T1000 (cell line): ENCODE measurements at regions not wholly inside any gene's neighbourhood (a gene's known extent, or its start where the extent isn't known, plus 50 kb on each side); places are given as distances from the start of the nearest gene placed in this dataset.

Experiments
- DNase-seq: peaks from one replicate; lab custom pipeline; 2025; ENCODE audit warnings: mixed read lengths; lab: John Stamatoyannopoulos, UW

- DNase-seq: no peak
Observed at GRCh38 chrX:25219480-25219879, 203.7 kb upstream of the ARX start.

GRCh38 chrX:25213611-25214010, 197.8 kb upstream of the ARX start:
- no peak for DNase-seq

- no peak for DNase-seq
Observed at GRCh38 chrX:25207803-25208475, 192.2 kb upstream of the ARX start.

GRCh38 chrX:25206778-25207177, 191.0 kb upstream of the ARX start:
- DNase-seq: peak; percentile 5

- DNase-seq: no peak
Observed at GRCh38 chrX:25204182-25204581, 188.4 kb upstream of the ARX start.

- DNase-seq: no peak
Observed at GRCh38 chrX:25202827-25203226, 187.1 kb upstream of the ARX start.

GRCh38 chrX:25198891-25199290, 183.1 kb upstream of the ARX start:
- no peak for DNase-seq

- DNase-seq: no peak
Observed at GRCh38 chrX:25198253-25198652, 182.5 kb upstream of the ARX start.

- DNase-seq: no peak
Observed at GRCh38 chrX:25196221-25196620, 180.5 kb upstream of the ARX start.

- no peak for DNase-seq
Observed at GRCh38 chrX:25191403-25191802, 175.6 kb upstream of the ARX start.

- DNase-seq: no peak
Observed at GRCh38 chrX:25181775-25182174, 166.0 kb upstream of the ARX start.

GRCh38 chrX:25180242-25180641, 164.5 kb upstream of the ARX start:
- no peak for DNase-seq

- no peak for DNase-seq
Observed at GRCh38 chrX:25178555-25178954, 162.8 kb upstream of the ARX start.

- no peak for DNase-seq
Observed at GRCh38 chrX:25175743-25176142, 160.0 kb upstream of the ARX start.

- no peak for DNase-seq
Observed at GRCh38 chrX:25175171-25175570, 159.4 kb upstream of the ARX start.

- no peak for DNase-seq
Observed at GRCh38 chrX:25166546-25166945, 150.8 kb upstream of the ARX start.

- DNase-seq: no peak
Observed at GRCh38 chrX:25166145-25166544, 150.4 kb upstream of the ARX start.

- no peak for DNase-seq
Observed at GRCh38 chrX:25158635-25159034, 142.9 kb upstream of the ARX start.

GRCh38 chrX:25156832-25157231, 141.1 kb upstream of the ARX start:
- no peak for DNase-seq

- DNase-seq: no peak
Observed at GRCh38 chrX:25156323-25156722, 140.6 kb upstream of the ARX start.

- DNase-seq: no peak
Observed at GRCh38 chrX:25154168-25154567, 138.4 kb upstream of the ARX start.

- DNase-seq: no peak
Observed at GRCh38 chrX:25151749-25152148, 136.0 kb upstream of the ARX start.

- no peak for DNase-seq
Observed at GRCh38 chrX:25144043-25144940, 128.5 kb upstream of the ARX start.
